HL-60 (cell line): ENCODE measurements at regions not wholly inside any gene's neighbourhood (a gene's known extent, or its start where the extent isn't known, plus 50 kb on each side); places are given as distances from the start of the nearest gene placed in this dataset.

ENCODE experiments used
- DNase-seq, 2 experiments: peaks; one replicate each; pipeline ENCODE4 v3.0.0-alpha.2; 2010 to 2020; ENCODE audit warnings: low read depth in 1 of 2, low spot score in 1 of 2
- H3K27ac ChIP-seq: fragments of 250-450 bp; sonication (Bioruptor Pico); replicated peaks from 2 replicates; pipeline ENCODE4 v1.5.1; 2020; ENCODE audit warnings: mild to moderate bottlenecking, moderate library complexity
- H3K27me3 ChIP-seq: fragments of 250-450 bp; sonication (Bioruptor Pico); 2 replicates; pipeline ENCODE4 v1.5.1; 2021; ENCODE audit warnings: mild to moderate bottlenecking, moderate library complexity; ENCODE audit not compliant: insufficient read depth, poor library complexity, severe bottlenecking
- H3K4me3 ChIP-seq: replicated peaks from 2 replicates; pipeline ENCODE4 v1.5.1; 2011; ENCODE audit warnings: mild to moderate bottlenecking, control low read depth, low read length; ENCODE audit not compliant: insufficient read depth
- CTCF ChIP-seq: IDR thresholded peaks from one replicate; pipeline ENCODE4 v1.5.1; 2011; ENCODE audit warnings: low read length, control low read depth, inconsistent platforms; ENCODE audit not compliant: insufficient read depth
- GABPA ChIP-seq: IDR thresholded peaks from 2 replicates; pipeline ENCODE4 v1.6.1; 2012; ENCODE audit warnings: low read depth
- POLR2AphosphoS5 ChIP-seq: IDR thresholded peaks from 2 replicates; pipeline ENCODE4 v1.6.1; 2012; ENCODE audit warnings: low read depth
- REST ChIP-seq: IDR thresholded peaks from 2 replicates; pipeline ENCODE4 v1.6.1; 2012; ENCODE audit warnings: low read depth; ENCODE audit not compliant: insufficient replicate concordance
- SPI1 ChIP-seq: IDR thresholded peaks from 2 replicates; pipeline ENCODE4 v1.6.1; 2012; ENCODE audit warnings: low read depth, mild to moderate bottlenecking, borderline replicate concordance

- TF ChIP-seq GABPA (no peak), REST (no peak), CTCF (no peak), POLR2AphosphoS5 (no peak), SPI1 (no peak)
- no peak for DNase-seq
- H3K27ac ChIP-seq = no peak overlapping the region
These were observed 450.1 kb downstream of the LPIN1 start for GRCh38 chr2:12196495-12196894.

GRCh38 chr2:12197133-12197532 lies 450.7 kb downstream of the LPIN1 start:
- no peak for DNase-seq
- TF ChIP-seq SPI1 = no peak
- no peak for TF ChIP-seq CTCF
- no peak for TF ChIP-seq REST
- no peaks in the 10 kb centered on the region for H3K27me3 ChIP-seq
- H3K4me3 ChIP-seq = no peak overlapping the region
- no peak overlapping the region for H3K27ac ChIP-seq

More at GRCh38 chr2:12196495-12196894, 450.1 kb downstream of the LPIN1 start:
- no peaks in the 10 kb centered on the region for H3K27me3 ChIP-seq
- no peak overlapping the region for H3K4me3 ChIP-seq

- Histone ChIP-seq H3K4me3 (no peak overlapping the region), H3K27ac (no peak overlapping the region), H3K27me3 (no peaks in the 10 kb centered on the region)
- TF ChIP-seq REST (no peak), POLR2AphosphoS5 (no peak), CTCF (no peak), GABPA (no peak), SPI1 (no peak)
- DNase-seq = no peak
These were observed 453.2 kb downstream of the LPIN1 start for GRCh38 chr2:12199491-12200211.
